ENCODE measurements at regions not wholly inside any gene's neighbourhood (a gene's known extent, or its start where the extent isn't known, plus 50 kb on each side); places are given as distances from the start of the nearest gene placed in this dataset.

DNA sequence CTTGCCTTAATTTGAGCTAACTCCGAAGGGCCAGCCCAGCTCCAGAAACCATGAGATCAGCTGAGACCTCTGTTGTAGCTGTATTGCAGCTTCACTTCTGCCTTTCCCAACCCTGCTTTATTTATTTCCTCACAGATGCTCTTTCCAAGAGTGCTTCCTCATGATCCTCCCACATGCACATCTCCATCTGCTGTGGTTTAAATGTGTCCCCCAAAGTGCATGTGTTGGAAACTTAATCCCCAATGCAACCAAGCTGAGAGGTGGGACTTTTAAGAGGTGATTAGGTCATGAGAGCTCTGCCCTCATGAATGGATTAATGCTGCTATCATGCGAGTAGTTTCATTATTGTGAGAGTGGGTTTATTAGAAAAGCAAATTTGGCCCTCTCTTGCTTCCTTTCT is 164.4 kb upstream of the TAB2 start:
- no peak overlapping the region for H2AFZ ChIP-seq (ENCODE audit: low read depth, low read length)
- no peak overlapping the region for H3K4me2 ChIP-seq (ENCODE audit: low read length)
- no peak overlapping the region for H3K4me3 ChIP-seq (ENCODE audit: low read length)
- H3K27ac ChIP-seq (ENCODE audit: low read length): no peak overlapping the region
- no peak overlapping the region for H3K9ac ChIP-seq (ENCODE audit: low read length)
- H3K9me3 ChIP-seq (ENCODE audit: insufficient read depth, low read length): no peaks in the 10 kb centered on the region
- H3K79me2 ChIP-seq (ENCODE audit: low read length): no peaks in the 10 kb centered on the region
- H3K27me3 ChIP-seq (ENCODE audit: low read depth, low read length): no peaks in the 10 kb centered on the region
- no peaks in the 10 kb centered on the region for H3K36me3 ChIP-seq (replicated peaks; ENCODE audit: low read depth, low read length)
- no peak for TF ChIP-seq EZH2phosphoT487 (IDR thresholded peaks at IDR 0.05; ENCODE audit: low read depth)
- TF ChIP-seq, protein P1, sequence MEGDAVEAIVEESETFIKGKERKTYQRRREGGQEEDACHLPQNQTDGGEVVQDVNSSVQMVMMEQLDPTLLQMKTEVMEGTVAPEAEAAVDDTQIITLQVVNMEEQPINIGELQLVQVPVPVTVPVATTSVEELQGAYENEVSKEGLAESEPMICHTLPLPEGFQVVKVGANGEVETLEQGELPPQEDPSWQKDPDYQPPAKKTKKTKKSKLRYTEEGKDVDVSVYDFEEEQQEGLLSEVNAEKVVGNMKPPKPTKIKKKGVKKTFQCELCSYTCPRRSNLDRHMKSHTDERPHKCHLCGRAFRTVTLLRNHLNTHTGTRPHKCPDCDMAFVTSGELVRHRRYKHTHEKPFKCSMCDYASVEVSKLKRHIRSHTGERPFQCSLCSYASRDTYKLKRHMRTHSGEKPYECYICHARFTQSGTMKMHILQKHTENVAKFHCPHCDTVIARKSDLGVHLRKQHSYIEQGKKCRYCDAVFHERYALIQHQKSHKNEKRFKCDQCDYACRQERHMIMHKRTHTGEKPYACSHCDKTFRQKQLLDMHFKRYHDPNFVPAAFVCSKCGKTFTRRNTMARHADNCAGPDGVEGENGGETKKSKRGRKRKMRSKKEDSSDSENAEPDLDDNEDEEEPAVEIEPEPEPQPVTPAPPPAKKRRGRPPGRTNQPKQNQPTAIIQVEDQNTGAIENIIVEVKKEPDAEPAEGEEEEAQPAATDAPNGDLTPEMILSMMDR (IDR thresholded peaks at IDR 0.05; ENCODE audit: low read depth, low read length): no peak
- H4K20me1 ChIP-seq (ENCODE audit: insufficient read depth, low read length): no peaks in the 10 kb centered on the region
- H3K4me1 ChIP-seq (ENCODE audit: low read length): peaks cover 2% of the 10 kb centered on the region

DNA sequence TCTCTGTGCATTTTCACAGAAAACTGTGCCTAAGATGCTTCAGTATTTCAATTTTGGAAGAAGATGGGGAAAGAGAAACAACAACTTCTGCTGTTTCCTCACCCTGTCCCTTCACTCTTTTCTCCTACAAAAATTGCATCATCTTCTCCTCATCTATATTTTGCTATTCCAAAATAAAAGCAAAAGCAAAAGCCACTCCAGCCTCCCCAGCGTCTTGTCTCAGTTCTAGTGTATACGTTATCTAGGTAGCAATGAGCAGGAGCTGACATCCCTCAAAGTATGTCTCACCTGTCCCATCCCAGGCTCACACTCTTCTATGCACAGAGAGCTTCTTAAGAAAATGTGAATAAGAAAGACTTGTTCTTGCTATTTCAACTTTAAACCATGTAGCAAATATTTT is 163.8 kb upstream of the TAB2 start:
- Histone ChIP-seq H3K27me3 (ENCODE audit: low read depth, low read length) (no peaks in the 10 kb centered on the region), H3K9ac (ENCODE audit: low read length) (no peak overlapping the region), H3K79me2 (ENCODE audit: low read length) (no peaks in the 10 kb centered on the region), H3K4me2 (ENCODE audit: low read length) (no peak overlapping the region), H4K20me1 (ENCODE audit: insufficient read depth, low read length) (no peaks in the 10 kb centered on the region), H2AFZ (ENCODE audit: low read depth, low read length) (no peak overlapping the region), H3K36me3 (replicated peaks; ENCODE audit: low read depth, low read length) (no peaks in the 10 kb centered on the region), H3K4me3 (ENCODE audit: low read length) (no peak overlapping the region), H3K9me3 (ENCODE audit: insufficient read depth, low read length) (no peaks in the 10 kb centered on the region), H3K4me1 (ENCODE audit: low read length) (no peaks in the 10 kb centered on the region), H3K27ac (ENCODE audit: low read length) (no peak overlapping the region)
- no peak for TF ChIP-seq EZH2phosphoT487 (IDR thresholded peaks at IDR 0.05; ENCODE audit: low read depth)
- TF ChIP-seq, protein P1 (IDR thresholded peaks at IDR 0.05; ENCODE audit: low read depth, low read length): no peak

DNA sequence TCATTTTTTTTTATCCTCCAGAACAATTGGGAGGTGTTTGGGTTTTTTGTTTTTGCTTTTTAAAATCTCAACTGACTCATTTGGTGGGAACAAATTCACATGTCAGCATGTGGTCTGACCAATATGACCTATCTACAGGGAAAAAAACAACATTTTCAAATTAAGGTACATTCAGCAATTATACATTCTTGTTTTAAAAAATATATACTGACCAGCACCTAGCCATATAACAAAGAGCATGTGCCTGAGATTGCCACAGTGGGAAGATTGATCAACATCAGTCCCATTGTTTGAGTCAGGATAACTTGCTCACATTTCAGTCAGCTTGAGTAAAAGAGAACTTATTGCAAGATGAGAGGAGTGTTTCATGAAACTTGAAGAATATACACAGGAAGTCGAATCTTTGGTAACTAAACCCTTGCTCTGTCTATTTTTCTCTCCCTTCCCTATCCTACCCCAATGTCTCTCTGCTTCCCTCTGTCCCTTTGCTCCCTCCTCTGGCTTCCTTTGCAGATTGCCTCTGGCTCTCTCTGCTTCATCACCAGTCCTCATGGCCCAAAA is 163.2 kb upstream of the TAB2 start:
- Histone ChIP-seq H3K79me2 (ENCODE audit: low read length) (no peaks in the 10 kb centered on the region), H3K4me3 (ENCODE audit: low read length) (no peak overlapping the region), H3K9me3 (ENCODE audit: insufficient read depth, low read length) (no peaks in the 10 kb centered on the region), H3K36me3 (replicated peaks; ENCODE audit: low read depth, low read length) (no peaks in the 10 kb centered on the region), H3K4me2 (ENCODE audit: low read length) (no peak overlapping the region), H3K27me3 (ENCODE audit: low read depth, low read length) (no peaks in the 10 kb centered on the region), H3K4me1 (ENCODE audit: low read length) (no peaks in the 10 kb centered on the region), H3K9ac (ENCODE audit: low read length) (no peak overlapping the region), H3K27ac (ENCODE audit: low read length) (no peak overlapping the region), H2AFZ (ENCODE audit: low read depth, low read length) (no peak overlapping the region), H4K20me1 (ENCODE audit: insufficient read depth, low read length) (no peaks in the 10 kb centered on the region)
- TF ChIP-seq, protein P1 (IDR thresholded peaks at IDR 0.05; ENCODE audit: low read depth, low read length): no peak
- TF ChIP-seq EZH2phosphoT487 (IDR thresholded peaks at IDR 0.05; ENCODE audit: low read depth): no peak

DNA sequence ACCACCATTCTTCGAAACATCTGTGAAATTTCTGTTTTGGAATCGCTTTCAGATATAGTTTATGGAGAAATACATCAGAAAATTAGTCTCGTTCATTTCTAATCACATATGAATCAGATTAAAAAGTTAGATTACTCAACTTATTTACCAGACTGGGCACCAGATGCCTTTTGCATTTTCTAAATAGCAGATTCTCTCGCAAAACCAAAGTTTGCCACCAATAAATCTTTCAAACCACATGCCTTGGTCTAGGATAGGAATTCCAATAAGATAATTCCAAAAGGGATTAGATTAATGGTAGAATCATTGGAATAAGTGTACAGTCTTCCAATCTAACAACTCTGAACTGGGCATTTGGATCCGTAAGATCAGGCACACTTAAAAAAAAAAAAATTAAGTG is 160.4 kb upstream of the TAB2 start:
- H3K9me3 ChIP-seq (ENCODE audit: insufficient read depth, low read length): no peaks in the 10 kb centered on the region
- H4K20me1 ChIP-seq (ENCODE audit: insufficient read depth, low read length): no peaks in the 10 kb centered on the region
- H3K4me3 ChIP-seq (ENCODE audit: low read length): no peak overlapping the region
- no peaks in the 10 kb centered on the region for H3K4me1 ChIP-seq (ENCODE audit: low read length)
- no peak overlapping the region for H3K4me2 ChIP-seq (ENCODE audit: low read length)
- H2AFZ ChIP-seq (ENCODE audit: low read depth, low read length): no peak overlapping the region
- no peaks in the 10 kb centered on the region for H3K36me3 ChIP-seq (replicated peaks; ENCODE audit: low read depth, low read length)
- H3K79me2 ChIP-seq (ENCODE audit: low read length): no peaks in the 10 kb centered on the region
- H3K27me3 ChIP-seq (ENCODE audit: low read depth, low read length): no peaks in the 10 kb centered on the region
- H3K27ac ChIP-seq (ENCODE audit: low read length): no peak overlapping the region
- no peak overlapping the region for H3K9ac ChIP-seq (ENCODE audit: low read length)
- TF ChIP-seq, protein P1 (IDR thresholded peaks at IDR 0.05; ENCODE audit: low read depth, low read length): no peak
- no peak for TF ChIP-seq EZH2phosphoT487 (IDR thresholded peaks at IDR 0.05; ENCODE audit: low read depth)
